GM12878 (cell line): ENCODE measurements at regions not wholly inside any gene's neighbourhood (a gene's known extent, or its start where the extent isn't known, plus 50 kb on each side); places are given as distances from the start of the nearest gene placed in this dataset.

Experiments
- EZH2 ChIP-seq: IDR thresholded peaks from 2 replicates; pipeline ENCODE4 v1.6.1; 2012; ENCODE audit warnings: low read depth, mild to moderate bottlenecking, control low read depth, inconsistent platforms, low read length, borderline replicate concordance; ENCODE audit not compliant: control insufficient read depth
- MTA2 ChIP-seq: fragments of 450-650 bp; IDR thresholded peaks from 2 replicates; pipeline ENCODE4 v1.6.1; 2016; ENCODE audit warnings: low read depth, mild to moderate bottlenecking, moderate library complexity
- RFX5 ChIP-seq: IDR thresholded peaks from 2 replicates; pipeline ENCODE4 v1.6.1; 2011; ENCODE audit warnings: low read depth, low read length, improper control_type of control experiment

- TF ChIP-seq RFX5 (no peak), EZH2 (no peak), MTA2 (no peak)
Observed at GRCh38 chr6:170208182-170208601, 82.7 kb downstream of the DLL1 start.
